ENCODE measurements at regions not wholly inside any gene's neighbourhood (a gene's known extent, or its start where the extent isn't known, plus 50 kb on each side); places are given as distances from the start of the nearest gene placed in this dataset.

DNA sequence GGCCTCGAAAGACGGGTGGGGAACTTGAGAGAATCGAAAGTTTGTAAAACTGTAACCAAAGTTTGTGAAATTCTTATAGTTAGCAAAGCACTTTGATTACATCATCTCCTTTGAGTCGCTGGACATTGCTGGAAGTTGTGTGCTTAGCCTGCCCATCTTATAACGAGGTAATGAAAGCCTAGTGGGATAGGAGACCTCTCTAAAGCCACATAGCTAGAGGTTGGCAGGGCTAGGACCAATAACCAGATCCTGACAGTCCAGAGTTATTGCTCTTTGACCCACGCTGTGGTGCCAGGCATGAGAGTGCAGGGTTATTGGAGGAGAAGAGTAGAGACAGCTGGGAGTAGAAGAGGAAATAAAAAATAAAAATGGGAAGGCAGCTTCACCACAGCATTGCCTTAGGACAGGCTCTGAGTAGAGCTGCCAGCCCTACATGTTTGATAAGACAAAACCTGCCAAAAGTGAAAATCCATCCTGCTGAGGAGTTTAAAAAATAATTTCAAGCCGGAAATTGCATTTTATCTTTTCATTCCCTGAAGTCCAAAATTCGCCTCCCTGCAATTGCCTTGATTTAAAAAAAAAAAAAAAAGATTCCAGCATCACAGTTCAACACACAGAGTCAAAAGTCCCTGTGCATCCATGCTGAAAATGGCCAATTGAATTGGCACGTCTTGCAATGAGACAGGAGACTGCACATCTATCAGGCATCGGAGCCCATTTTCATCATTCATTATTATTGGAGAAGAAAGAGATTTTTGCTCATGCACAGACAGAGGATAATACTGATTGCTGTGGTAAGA is 225.5 kb upstream of the POU2AF2 start:
- no peak for DNase-seq
- Mint-ChIP-seq H3K9me3 (no peaks in the 10 kb centered on the region), H3K27ac (no peak overlapping the region), H3K27me3 (ENCODE audit: low read depth, poor library complexity) (peaks cover 3% of the 10 kb centered on the region), H3K36me3 (ENCODE audit: low read depth) (no peaks in the 10 kb centered on the region), H3K4me3 (no peak overlapping the region), H3K4me1 (no peaks in the 10 kb centered on the region)
- TF ChIP-seq, protein P1, sequence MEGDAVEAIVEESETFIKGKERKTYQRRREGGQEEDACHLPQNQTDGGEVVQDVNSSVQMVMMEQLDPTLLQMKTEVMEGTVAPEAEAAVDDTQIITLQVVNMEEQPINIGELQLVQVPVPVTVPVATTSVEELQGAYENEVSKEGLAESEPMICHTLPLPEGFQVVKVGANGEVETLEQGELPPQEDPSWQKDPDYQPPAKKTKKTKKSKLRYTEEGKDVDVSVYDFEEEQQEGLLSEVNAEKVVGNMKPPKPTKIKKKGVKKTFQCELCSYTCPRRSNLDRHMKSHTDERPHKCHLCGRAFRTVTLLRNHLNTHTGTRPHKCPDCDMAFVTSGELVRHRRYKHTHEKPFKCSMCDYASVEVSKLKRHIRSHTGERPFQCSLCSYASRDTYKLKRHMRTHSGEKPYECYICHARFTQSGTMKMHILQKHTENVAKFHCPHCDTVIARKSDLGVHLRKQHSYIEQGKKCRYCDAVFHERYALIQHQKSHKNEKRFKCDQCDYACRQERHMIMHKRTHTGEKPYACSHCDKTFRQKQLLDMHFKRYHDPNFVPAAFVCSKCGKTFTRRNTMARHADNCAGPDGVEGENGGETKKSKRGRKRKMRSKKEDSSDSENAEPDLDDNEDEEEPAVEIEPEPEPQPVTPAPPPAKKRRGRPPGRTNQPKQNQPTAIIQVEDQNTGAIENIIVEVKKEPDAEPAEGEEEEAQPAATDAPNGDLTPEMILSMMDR (IDR thresholded peaks at IDR 0.05): no peak

DNA sequence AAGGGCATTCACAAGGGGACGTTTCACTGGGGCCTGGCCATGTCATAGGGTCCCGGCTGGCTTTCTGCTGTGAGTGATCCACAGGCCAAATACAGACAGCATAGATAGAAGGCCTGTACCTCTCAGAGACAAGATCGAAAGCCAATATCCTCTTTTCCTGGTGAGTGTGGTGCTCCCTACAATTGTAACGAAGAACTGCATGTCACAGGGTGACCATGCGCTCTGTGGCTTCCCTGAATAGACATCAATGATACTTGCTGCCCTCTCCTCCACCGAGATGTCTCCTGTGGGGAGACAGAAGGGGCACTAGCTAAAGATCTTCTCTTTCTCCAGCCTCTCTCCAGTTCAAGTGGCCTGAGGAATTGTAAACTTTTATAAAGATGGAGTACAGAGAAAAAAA is 226.1 kb upstream of the POU2AF2 start:
- no peak for DNase-seq
- Mint-ChIP-seq H3K9me3 (no peaks in the 10 kb centered on the region), H3K4me3 (no peak overlapping the region), H3K27me3 (ENCODE audit: low read depth, poor library complexity) (peaks cover 3% of the 10 kb centered on the region), H3K4me1 (no peaks in the 10 kb centered on the region), H3K27ac (no peak overlapping the region), H3K36me3 (ENCODE audit: low read depth) (no peaks in the 10 kb centered on the region)
- TF ChIP-seq, protein P1 (IDR thresholded peaks at IDR 0.05): no peak

DNA sequence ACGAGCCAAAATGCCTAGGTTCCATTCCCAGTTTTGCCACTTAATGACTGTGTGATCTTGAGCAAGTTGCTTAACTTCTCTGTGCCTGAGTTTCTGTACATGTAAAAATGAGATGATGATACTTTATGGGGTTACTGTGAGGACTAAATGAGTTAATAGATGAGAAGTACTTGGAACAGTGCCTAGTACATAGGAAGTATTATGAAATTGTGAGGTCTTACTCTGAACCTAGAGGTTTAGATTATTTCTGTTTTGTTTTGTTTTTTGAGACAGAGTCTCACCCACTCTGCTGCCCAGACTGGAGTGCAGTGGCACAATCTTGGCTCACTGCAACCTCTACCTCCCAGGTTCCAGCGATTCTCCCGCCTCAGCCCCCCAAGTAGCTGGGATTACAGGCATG is 227.0 kb upstream of the POU2AF2 start:
- no peak for DNase-seq
- TF ChIP-seq, protein P1 (IDR thresholded peaks at IDR 0.05): no peak
- Mint-ChIP-seq H3K4me3 (no peak overlapping the region), H3K27me3 (ENCODE audit: low read depth, poor library complexity) (peaks cover 3% of the 10 kb centered on the region), H3K9me3 (no peaks in the 10 kb centered on the region), H3K4me1 (no peaks in the 10 kb centered on the region), H3K27ac (no peak overlapping the region), H3K36me3 (ENCODE audit: low read depth) (no peaks in the 10 kb centered on the region)

DNA sequence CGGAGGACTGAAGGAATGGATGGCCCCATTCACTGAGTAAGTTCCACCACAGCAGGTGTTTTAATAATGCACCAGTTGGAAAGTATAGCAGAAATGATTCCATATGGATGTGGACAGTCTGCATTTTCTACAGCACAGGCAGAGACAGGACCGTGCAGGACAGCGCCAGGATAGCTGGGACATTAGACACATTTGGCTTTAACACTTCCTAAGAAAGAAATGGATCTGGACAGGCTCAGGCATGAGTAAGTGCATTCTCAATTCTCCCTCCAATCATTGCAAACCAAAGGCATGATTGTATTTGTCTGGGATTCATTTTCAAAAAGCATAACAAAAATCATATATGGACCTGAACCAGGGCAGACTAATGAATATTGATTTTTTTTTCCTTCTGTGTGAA is 233.0 kb upstream of the POU2AF2 start:
- Mint-ChIP-seq H3K36me3 (ENCODE audit: low read depth) (no peaks in the 10 kb centered on the region), H3K4me3 (no peak overlapping the region), H3K27ac (no peak overlapping the region), H3K4me1 (no peaks in the 10 kb centered on the region), H3K27me3 (ENCODE audit: low read depth, poor library complexity) (peaks cover 10% of the 10 kb centered on the region), H3K9me3 (no peaks in the 10 kb centered on the region)
- TF ChIP-seq, protein P1 (IDR thresholded peaks at IDR 0.05): no peak
- DNase-seq: no peak

DNA sequence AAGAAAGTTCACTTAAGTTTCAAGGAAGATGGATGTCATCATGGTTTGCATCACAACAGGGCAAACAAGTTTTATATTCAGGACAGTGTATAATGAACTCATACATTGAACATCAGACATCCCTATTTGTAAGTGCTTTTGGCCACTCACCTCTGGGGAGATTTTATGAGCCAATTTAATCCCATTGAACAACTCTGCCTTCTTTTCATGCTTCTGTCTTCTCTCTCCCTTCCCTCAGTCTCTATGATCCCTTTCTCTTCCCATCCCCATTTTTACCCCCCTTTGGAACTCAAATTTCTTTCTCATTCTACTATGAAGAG is 234.3 kb upstream of the POU2AF2 start:
- H3K36me3 Mint-ChIP-seq (ENCODE audit: low read depth): no peaks in the 10 kb centered on the region
- H3K4me3 Mint-ChIP-seq: no peak overlapping the region
- H3K4me1 Mint-ChIP-seq: no peaks in the 10 kb centered on the region
- H3K27ac Mint-ChIP-seq: no peak overlapping the region
- no peak for DNase-seq
- no peaks in the 10 kb centered on the region for H3K9me3 Mint-ChIP-seq
- H3K27me3 Mint-ChIP-seq (ENCODE audit: low read depth, poor library complexity): peaks cover 14% of the 10 kb centered on the region
- TF ChIP-seq, protein P1 (IDR thresholded peaks at IDR 0.05): no peak
